SK-N-SH treated with all-trans-retinoic acid at 6 μM for 48 hours (cell line): ENCODE measurements at regions not wholly inside any gene's neighbourhood (a gene's known extent, or its start where the extent isn't known, plus 50 kb on each side); places are given as distances from the start of the nearest gene placed in this dataset.
"Not testable (repeated sequence)": the region's sequence is repeated elsewhere in the genome, so short reads cannot be mapped to it uniquely, and the experiment has no call there.

Experiments used
- ATAC-seq: fragments of 200-7000 bp; cut with Tn5 transposase; 3 replicates; pipeline ENCODE4 v1.9.1; 2020; ENCODE audit warnings: mild to moderate bottlenecking, moderate library complexity
- ARNTL ChIP-seq: fragments of 450-650 bp; formaldehyde crosslinking; IDR thresholded peaks from 2 replicates; pipeline ENCODE4 v1.5.0; 2020; ENCODE audit warnings: low read depth, mild to moderate bottlenecking, moderate library complexity, borderline replicate concordance
- BACH2 ChIP-seq: fragments of 250-450 bp; sonication (Bioruptor Pico); IDR thresholded peaks from 2 replicates; pipeline ENCODE4 v1.9.0; 2021; ENCODE audit warnings: mild to moderate bottlenecking, borderline replicate concordance
- CSDC2 ChIP-seq: fragments of 250-450 bp; sonication (Bioruptor Pico); IDR thresholded peaks from 2 replicates; pipeline ENCODE4 v1.5.0; 2020; ENCODE audit warnings: mild to moderate bottlenecking, moderate library complexity
- ESRRG ChIP-seq: fragments of 250-450 bp; sonication (Bioruptor Pico); IDR thresholded peaks from 2 replicates; pipeline ENCODE4 v1.6.1; 2021; ENCODE audit warnings: mild to moderate bottlenecking
- GLIS3 ChIP-seq: fragments of 250-450 bp; sonication (Bioruptor Pico); IDR thresholded peaks from 2 replicates; pipeline ENCODE4 v1.5.0; 2020; ENCODE audit warnings: mild to moderate bottlenecking, moderate library complexity
- OSR1 ChIP-seq: fragments of 250-450 bp; sonication (Bioruptor Pico); IDR thresholded peaks from 2 replicates; pipeline ENCODE4 v1.8.0; 2022; ENCODE audit warnings: moderate library complexity, mild to moderate bottlenecking, inconsistent platforms
- PPARA ChIP-seq: fragments of 250-450 bp; sonication (Bioruptor Pico); IDR thresholded peaks from 2 replicates; pipeline ENCODE4 v1.5.0; 2020; ENCODE audit warnings: mild to moderate bottlenecking, borderline replicate concordance
- RARB ChIP-seq: fragments of 250-450 bp; sonication (Bioruptor Pico); IDR thresholded peaks from 2 replicates; pipeline ENCODE4 v1.8.0; 2021; ENCODE audit warnings: mild to moderate bottlenecking, moderate library complexity
- SNAI2 ChIP-seq: fragments of 250-450 bp; sonication (Bioruptor Pico); IDR thresholded peaks from 2 replicates; pipeline ENCODE4 v1.5.0; 2020; ENCODE audit warnings: mild to moderate bottlenecking, moderate library complexity
- TCF4 ChIP-seq: fragments of 250-450 bp; sonication (Bioruptor Pico); IDR thresholded peaks from 2 replicates; pipeline ENCODE4 v1.8.0; 2021; ENCODE audit warnings: mild to moderate bottlenecking, moderate library complexity, borderline replicate concordance
- TOX ChIP-seq: fragments of 250-450 bp; sonication (Bioruptor Pico); IDR thresholded peaks from 2 replicates; pipeline ENCODE4 v1.8.0; 2021; ENCODE audit warnings: mild to moderate bottlenecking, moderate library complexity, borderline replicate concordance
- ZC3H10 ChIP-seq: fragments of 250-450 bp; sonication (Bioruptor Pico); IDR thresholded peaks from 2 replicates; pipeline ENCODE4 v1.5.1; 2021; ENCODE audit warnings: mild to moderate bottlenecking, moderate library complexity
- ZFP3 ChIP-seq: fragments of 250-450 bp; sonication (Bioruptor Pico); IDR thresholded peaks from 2 replicates; pipeline ENCODE4 v1.5.0; 2020; ENCODE audit warnings: mild to moderate bottlenecking, moderate library complexity
- ZFP30 ChIP-seq: fragments of 450-650 bp; formaldehyde crosslinking; IDR thresholded peaks from 2 replicates; pipeline ENCODE4 v1.5.0; 2022; ENCODE audit warnings: mild to moderate bottlenecking, moderate library complexity
- ZNF565 ChIP-seq: fragments of 450-650 bp; formaldehyde crosslinking; conservative IDR thresholded peaks from 2 replicates; pipeline ENCODE4 v1.5.0; 2020; ENCODE audit warnings: low read depth, mild to moderate bottlenecking, moderate library complexity
- ZNF70 ChIP-seq: fragments of 450-650 bp; formaldehyde crosslinking; IDR thresholded peaks from 2 replicates; pipeline ENCODE4 v1.5.0; 2020; ENCODE audit warnings: mild to moderate bottlenecking, moderate library complexity
- ZNF8 ChIP-seq: fragments of 450-650 bp; formaldehyde crosslinking; IDR thresholded peaks from 2 replicates; pipeline ENCODE4 v1.5.0; 2020; ENCODE audit warnings: mild to moderate bottlenecking, moderate library complexity
- TF ChIP-seq, protein P1 (sequence below): fragments of 250-450 bp; sonication (Bioruptor Pico); IDR thresholded peaks from 2 replicates; pipeline ENCODE4 v1.5.0; 2020; ENCODE audit warnings: mild to moderate bottlenecking, moderate library complexity
- TF ChIP-seq, protein P2 (sequence below): fragments of 250-450 bp; sonication (Bioruptor Pico); IDR thresholded peaks from 2 replicates; pipeline ENCODE4 v1.5.1; 2021; ENCODE audit warnings: mild to moderate bottlenecking, moderate library complexity
- TF ChIP-seq, protein P3 (sequence below): fragments of 250-450 bp; sonication (Bioruptor Pico); IDR thresholded peaks from 2 replicates; pipeline ENCODE4 v1.8.0; 2020; ENCODE audit warnings: mild to moderate bottlenecking, moderate library complexity, borderline replicate concordance
- TF ChIP-seq, protein P4 (sequence below): fragments of 250-450 bp; sonication (Bioruptor Pico); IDR thresholded peaks from 2 replicates; pipeline ENCODE4 v1.5.1; 2020; ENCODE audit warnings: low read depth, mild to moderate bottlenecking, moderate library complexity

DNA sequence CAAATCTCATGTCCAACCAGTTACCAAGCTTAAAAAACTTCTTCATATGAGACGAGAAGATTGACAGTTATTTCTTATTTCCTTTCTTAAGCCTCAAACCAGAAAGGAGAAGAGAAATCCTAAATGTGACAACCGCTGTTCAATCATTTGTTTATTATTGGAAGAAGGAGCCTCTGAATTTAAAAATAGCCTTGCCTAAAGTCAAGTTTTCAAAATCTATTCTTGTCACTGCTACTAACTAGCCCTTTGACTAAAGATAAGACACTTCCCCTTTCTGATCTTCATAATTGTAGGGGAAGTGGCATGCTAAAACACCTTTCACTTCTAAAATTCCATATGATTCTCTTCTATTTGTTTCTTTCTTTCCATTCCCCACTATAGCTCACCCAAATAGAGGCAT, 106.2 kb upstream of the EMB start:
- no peak for TF ChIP-seq ARNTL
- TF ChIP-seq, all 23 proteins: peak for 0
- ATAC-seq: no peak

DNA sequence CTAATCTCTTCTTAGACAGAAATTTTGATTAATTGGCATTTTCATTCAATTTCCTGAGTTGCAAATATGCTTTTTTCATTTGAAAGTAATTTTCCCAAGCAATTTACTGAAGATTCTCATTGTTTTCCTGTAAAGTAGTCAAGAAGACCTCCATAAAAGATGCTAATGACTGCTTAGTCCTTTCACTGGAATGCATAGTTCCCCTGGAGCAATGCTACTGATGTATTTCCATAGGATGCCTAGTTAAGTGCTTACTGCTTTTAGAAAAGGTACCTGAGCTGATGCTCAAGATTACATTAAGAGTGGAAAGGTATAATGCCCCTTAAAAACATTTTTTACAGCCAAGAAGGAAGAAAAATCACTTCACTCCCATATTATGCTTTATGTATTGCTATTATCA, 109.2 kb upstream of the EMB start:
- ATAC-seq: no peak
- TF ChIP-seq ZC3H10 (CRISPR knock-in tag): no peak

DNA sequence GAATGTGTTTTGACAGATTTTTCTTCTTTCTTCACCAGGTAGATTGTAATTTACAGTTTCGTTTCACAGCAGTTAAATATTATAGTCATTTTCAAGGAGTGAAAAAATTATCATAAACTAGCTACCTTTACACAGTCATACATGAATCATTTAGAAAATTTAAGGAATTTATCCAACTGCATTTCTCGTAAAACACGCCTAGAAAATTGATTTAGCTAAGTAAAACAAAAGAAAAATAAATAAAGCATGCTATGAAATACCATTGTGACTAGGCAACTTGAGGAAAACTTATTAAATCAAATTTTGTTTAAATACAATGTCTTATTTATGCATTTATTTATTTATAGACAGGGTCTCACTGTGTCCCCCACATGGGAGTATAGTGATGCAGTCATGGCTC, 109.9 kb upstream of the EMB start:
- no peak for TF ChIP-seq PPARA
- TF ChIP-seq TCF4 (CRISPR knock-in tag): no peak
- TF ChIP-seq BACH2: no peak
- no peak for TF ChIP-seq ESRRG (CRISPR knock-in tag)
- no peak for ATAC-seq

DNA sequence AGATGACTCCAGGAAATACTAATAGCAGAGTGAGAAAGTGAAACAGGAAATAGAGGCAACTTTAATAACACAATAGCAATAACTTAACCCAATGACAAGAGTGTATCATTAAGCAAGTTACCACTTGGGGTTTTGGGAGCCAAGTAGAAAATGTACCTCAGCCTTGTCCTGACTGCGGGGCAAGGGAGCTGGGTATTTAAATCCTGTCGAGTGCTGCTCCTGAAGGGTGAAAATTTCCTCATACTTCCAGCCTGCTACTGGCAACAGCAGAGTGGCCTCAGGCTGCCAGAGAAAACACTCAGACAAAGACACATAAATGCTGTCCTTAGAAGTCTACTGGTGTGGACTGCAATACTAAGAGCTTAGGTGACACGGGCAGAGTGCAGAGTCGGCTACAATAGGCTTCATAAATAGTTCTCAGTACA, 112.5 kb upstream of the EMB start:
- TF ChIP-seq GLIS3 (CRISPR knock-in tag) (no peak), ZNF565 (CRISPR knock-in tag) (no peak), PPARA (no peak), ESRRG (CRISPR knock-in tag) (no peak), ZFP3 (no peak), TCF4 (CRISPR knock-in tag) (no peak), ZC3H10 (CRISPR knock-in tag) (no peak), ARNTL (no peak), SNAI2 (no peak), TOX (CRISPR knock-in tag) (no peak), OSR1 (CRISPR knock-in tag) (no peak), ZFP30 (CRISPR knock-in tag) (no peak), CSDC2 (CRISPR knock-in tag) (no peak), ZNF8 (CRISPR knock-in tag) (no peak)
- TF ChIP-seq, protein P1, sequence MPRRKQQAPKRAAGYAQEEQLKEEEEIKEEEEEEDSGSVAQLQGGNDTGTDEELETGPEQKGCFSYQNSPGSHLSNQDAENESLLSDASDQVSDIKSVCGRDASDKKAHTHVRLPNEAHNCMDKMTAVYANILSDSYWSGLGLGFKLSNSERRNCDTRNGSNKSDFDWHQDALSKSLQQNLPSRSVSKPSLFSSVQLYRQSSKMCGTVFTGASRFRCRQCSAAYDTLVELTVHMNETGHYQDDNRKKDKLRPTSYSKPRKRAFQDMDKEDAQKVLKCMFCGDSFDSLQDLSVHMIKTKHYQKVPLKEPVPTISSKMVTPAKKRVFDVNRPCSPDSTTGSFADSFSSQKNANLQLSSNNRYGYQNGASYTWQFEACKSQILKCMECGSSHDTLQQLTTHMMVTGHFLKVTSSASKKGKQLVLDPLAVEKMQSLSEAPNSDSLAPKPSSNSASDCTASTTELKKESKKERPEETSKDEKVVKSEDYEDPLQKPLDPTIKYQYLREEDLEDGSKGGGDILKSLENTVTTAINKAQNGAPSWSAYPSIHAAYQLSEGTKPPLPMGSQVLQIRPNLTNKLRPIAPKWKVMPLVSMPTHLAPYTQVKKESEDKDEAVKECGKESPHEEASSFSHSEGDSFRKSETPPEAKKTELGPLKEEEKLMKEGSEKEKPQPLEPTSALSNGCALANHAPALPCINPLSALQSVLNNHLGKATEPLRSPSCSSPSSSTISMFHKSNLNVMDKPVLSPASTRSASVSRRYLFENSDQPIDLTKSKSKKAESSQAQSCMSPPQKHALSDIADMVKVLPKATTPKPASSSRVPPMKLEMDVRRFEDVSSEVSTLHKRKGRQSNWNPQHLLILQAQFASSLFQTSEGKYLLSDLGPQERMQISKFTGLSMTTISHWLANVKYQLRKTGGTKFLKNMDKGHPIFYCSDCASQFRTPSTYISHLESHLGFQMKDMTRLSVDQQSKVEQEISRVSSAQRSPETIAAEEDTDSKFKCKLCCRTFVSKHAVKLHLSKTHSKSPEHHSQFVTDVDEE (CRISPR knock-in tag): no peak
- TF ChIP-seq, protein P2, sequence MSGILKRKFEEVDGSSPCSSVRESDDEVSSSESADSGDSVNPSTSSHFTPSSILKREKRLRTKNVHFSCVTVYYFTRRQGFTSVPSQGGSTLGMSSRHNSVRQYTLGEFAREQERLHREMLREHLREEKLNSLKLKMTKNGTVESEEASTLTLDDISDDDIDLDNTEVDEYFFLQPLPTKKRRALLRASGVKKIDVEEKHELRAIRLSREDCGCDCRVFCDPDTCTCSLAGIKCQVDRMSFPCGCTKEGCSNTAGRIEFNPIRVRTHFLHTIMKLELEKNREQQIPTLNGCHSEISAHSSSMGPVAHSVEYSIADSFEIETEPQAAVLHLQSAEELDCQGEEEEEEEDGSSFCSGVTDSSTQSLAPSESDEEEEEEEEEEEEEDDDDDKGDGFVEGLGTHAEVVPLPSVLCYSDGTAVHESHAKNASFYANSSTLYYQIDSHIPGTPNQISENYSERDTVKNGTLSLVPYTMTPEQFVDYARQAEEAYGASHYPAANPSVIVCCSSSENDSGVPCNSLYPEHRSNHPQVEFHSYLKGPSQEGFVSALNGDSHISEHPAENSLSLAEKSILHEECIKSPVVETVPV (CRISPR knock-in tag): no peak
- TF ChIP-seq, protein P3, sequence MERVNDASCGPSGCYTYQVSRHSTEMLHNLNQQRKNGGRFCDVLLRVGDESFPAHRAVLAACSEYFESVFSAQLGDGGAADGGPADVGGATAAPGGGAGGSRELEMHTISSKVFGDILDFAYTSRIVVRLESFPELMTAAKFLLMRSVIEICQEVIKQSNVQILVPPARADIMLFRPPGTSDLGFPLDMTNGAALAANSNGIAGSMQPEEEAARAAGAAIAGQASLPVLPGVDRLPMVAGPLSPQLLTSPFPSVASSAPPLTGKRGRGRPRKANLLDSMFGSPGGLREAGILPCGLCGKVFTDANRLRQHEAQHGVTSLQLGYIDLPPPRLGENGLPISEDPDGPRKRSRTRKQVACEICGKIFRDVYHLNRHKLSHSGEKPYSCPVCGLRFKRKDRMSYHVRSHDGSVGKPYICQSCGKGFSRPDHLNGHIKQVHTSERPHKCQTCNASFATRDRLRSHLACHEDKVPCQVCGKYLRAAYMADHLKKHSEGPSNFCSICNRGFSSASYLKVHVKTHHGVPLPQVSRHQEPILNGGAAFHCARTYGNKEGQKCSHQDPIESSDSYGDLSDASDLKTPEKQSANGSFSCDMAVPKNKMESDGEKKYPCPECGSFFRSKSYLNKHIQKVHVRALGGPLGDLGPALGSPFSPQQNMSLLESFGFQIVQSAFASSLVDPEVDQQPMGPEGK: no peak
- peak; percentile 55 for ATAC-seq

DNA sequence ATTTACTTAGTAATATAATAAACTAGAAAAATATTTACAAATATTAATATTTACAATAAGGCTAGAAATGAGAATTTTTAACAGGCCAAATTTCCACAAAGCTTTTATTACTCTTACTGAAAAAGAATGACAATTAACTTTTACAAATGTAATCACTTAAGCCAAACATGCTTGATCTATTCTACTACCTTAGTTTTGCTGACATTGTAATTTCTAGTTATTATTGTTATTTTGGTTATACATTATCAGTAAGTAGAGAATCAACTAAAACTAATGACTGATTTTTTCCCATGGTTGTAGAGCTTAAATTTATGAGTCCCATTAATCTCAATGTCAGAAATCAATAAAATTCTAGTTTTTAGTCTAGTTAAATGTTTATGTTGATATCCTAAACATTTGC, 107.8 kb upstream of the PARP8 start:
- ATAC-seq: not testable (repeated sequence)

DNA sequence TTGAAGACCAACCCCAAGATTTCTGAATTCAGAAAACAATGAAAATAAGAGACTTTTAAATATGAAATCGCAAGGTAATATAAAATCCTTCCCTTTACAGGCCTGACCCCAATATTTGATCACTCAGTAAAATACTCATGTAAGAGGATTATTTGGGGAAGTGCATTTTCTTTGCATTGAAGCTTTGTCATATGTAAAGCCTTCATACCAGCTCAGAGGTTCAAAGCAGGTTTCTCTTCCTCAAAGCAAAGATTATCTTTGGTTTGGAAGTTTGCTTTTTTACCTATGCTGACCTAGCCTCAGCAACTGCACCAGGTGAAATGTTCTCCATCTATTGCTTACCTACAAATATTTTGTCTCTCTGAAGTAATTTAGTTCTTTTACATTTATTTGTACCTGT, 106.5 kb upstream of the PARP8 start:
- ATAC-seq: no peak
- TF ChIP-seq, protein P4, sequence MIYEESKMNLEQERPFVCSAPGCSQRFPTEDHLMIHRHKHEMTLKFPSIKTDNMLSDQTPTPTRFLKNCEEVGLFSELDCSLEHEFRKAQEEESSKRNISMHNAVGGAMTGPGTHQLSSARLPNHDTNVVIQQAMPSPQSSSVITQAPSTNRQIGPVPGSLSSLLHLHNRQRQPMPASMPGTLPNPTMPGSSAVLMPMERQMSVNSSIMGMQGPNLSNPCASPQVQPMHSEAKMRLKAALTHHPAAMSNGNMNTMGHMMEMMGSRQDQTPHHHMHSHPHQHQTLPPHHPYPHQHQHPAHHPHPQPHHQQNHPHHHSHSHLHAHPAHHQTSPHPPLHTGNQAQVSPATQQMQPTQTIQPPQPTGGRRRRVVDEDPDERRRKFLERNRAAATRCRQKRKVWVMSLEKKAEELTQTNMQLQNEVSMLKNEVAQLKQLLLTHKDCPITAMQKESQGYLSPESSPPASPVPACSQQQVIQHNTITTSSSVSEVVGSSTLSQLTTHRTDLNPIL (CRISPR knock-in tag): no peak
- no peak for TF ChIP-seq ZFP3
- no peak for TF ChIP-seq ESRRG (CRISPR knock-in tag)
- TF ChIP-seq, protein P2 (CRISPR knock-in tag): no peak
- no peak for TF ChIP-seq ZNF70 (CRISPR knock-in tag)
- TF ChIP-seq SNAI2: no peak
- no peak for TF ChIP-seq RARB (CRISPR knock-in tag)
- TF ChIP-seq ZFP30 (CRISPR knock-in tag): no peak
- TF ChIP-seq, protein P3: no peak
- no peak for TF ChIP-seq ARNTL
- TF ChIP-seq TCF4 (CRISPR knock-in tag): no peak
- TF ChIP-seq ZNF8 (CRISPR knock-in tag): no peak
- no peak for TF ChIP-seq CSDC2 (CRISPR knock-in tag)
